Immature natural killer cell (primary cell): ENCODE measurements at regions not wholly inside any gene's neighbourhood (a gene's known extent, or its start where the extent isn't known, plus 50 kb on each side); places are given as distances from the start of the nearest gene placed in this dataset.

ENCODE experiments used
- DNase-seq, 3 donors: peaks; one replicate each; pipeline ENCODE4 v3.0.0; 2022; ENCODE audit warnings: mixed read lengths in 1 of 3
- H3K27ac Mint-ChIP-seq, 6 donors: one replicate each; pipeline ENCODE4 v1.8.0; 2020; ENCODE audit warnings: mixed read lengths in 6 of 6, mild to moderate bottlenecking in 5 of 6, inconsistent platforms in 4 of 6, moderate library complexity in 3 of 6
- H3K27me3 Mint-ChIP-seq, 3 donors: one replicate each; pipeline ENCODE4 v1.8.0; 2020 to 2021; ENCODE audit warnings: low read depth in 3 of 3, mild to moderate bottlenecking in 3 of 3, mixed read lengths in 3 of 3, moderate library complexity in 3 of 3, inconsistent platforms in 1 of 3
- H3K36me3 Mint-ChIP-seq, 3 donors: one replicate each; pipeline ENCODE4 v1.8.0; 2020; ENCODE audit warnings: mixed read lengths in 3 of 3, inconsistent platforms in 2 of 3, mild to moderate bottlenecking in 2 of 3
- H3K4me1 Mint-ChIP-seq, 2 donors: one replicate each; pipeline ENCODE4 v1.8.0; 2020; ENCODE audit warnings: inconsistent platforms in 2 of 2, mild to moderate bottlenecking in 2 of 2, mixed read lengths in 2 of 2, moderate library complexity in 1 of 2
- H3K4me3 Mint-ChIP-seq, 5 donors: one replicate each; pipeline ENCODE4 v1.8.0; 2020; ENCODE audit warnings: mild to moderate bottlenecking in 5 of 5, mixed read lengths in 5 of 5, inconsistent platforms in 3 of 5, moderate library complexity in 3 of 5
- H3K9me3 Mint-ChIP-seq, 6 donors: one replicate each; pipeline ENCODE4 v1.8.0; 2020; ENCODE audit warnings: mild to moderate bottlenecking in 6 of 6, mixed read lengths in 6 of 6, inconsistent platforms in 4 of 6, moderate library complexity in 3 of 6

GRCh38 chr4:31655328-31655727 lies 935.2 kb downstream of the PCDH7 start:
- Mint-ChIP-seq H3K27ac (no peak overlapping the region), H3K36me3 (no peaks in the 10 kb centered on the region), H3K9me3 (peaks cover 2 to 31% (median 12%) of the 10 kb centered on the region in 6 donors), H3K4me1 (no peaks in the 10 kb centered on the region), H3K4me3 (no peak overlapping the region), H3K27me3 (no peaks in the 10 kb centered on the region)
- no peak for DNase-seq

DNA sequence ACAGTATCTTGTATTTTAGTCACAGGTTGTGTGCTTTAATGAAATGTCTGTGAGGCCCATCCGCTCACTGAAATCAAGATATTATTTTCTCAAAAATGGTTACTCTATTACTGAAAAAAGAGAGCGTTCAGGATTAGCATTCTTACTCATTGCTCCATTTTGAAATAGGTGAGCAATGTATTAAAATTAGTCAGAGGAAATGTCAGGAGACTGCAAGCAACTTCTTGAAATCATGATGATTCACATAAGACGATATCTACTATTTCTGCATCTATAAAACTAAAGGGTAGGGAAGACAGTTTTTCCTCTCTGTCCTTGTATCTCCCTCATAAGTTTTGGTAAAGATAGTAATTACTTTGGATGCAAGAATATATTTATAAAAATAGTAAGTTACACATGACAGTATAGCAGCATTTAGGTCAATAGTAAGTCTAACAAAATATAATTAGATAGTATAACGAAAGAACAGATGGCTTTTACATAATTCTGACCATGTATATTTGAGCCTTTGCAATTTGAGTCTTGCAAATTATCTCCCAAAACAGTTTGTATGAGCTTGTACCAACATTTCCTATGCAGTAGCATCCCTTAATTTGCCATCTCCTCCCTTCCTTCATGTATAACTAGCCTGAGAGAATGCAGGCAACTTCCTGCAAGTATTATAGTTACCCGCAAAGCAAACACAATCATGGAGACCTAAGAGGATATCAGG lies 937.8 kb downstream of the PCDH7 start:
- Mint-ChIP-seq H3K4me3 (no peak overlapping the region), H3K9me3 (peaks cover 2 to 34% (median 13%) of the 10 kb centered on the region in 6 donors), H3K36me3 (no peaks in the 10 kb centered on the region), H3K27me3 (no peaks in the 10 kb centered on the region), H3K27ac (no peak overlapping the region), H3K4me1 (no peaks in the 10 kb centered on the region)
- no peak for DNase-seq

DNA sequence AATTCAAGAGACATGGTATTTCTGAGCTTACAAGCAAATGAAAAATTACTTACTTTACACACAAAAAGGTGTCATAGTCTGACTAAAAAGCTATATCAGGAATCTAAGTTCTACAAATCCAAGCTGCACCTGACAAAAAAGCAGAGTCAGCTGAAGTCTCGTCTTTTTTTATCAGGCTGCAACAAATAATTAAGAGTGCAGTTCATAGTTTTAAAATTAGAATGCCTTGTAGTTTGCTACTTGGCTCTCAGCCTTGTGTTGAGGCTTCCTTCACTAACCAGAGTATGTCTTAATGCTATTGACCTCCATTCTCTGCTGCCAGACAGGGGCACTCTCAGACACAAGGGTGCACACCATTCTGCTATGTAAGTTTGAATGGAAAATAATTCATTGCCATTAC lies 940.7 kb downstream of the PCDH7 start:
- H3K4me1 Mint-ChIP-seq: no peaks in the 10 kb centered on the region
- H3K27ac Mint-ChIP-seq: no peak overlapping the region
- DNase-seq: no peak
- H3K27me3 Mint-ChIP-seq: no peaks in the 10 kb centered on the region
- peaks cover 2 to 45% (median 15%) of the 10 kb centered on the region in 6 donors for H3K9me3 Mint-ChIP-seq
- H3K4me3 Mint-ChIP-seq: no peak overlapping the region
- no peaks in the 10 kb centered on the region for H3K36me3 Mint-ChIP-seq

DNA sequence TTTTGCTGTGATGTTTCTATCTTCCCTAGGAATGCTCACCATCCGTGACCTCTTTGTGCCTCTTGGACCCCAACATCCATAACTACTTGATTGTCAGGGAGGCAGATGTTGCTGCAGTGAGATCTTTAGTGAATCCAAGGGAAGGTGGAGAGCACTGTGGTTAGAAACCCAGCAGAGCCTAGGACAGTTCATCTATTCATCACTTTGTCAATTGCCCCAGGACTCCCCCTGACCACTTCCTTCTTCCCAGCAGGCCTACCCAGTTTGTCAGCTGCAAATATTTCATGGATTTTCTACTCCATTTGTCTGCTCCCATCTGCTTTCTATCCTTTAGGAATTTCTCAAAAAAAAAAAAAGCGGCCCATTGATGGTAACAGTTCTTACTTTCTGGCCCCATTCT lies 942.8 kb downstream of the PCDH7 start:
- no peaks in the 10 kb centered on the region for H3K36me3 Mint-ChIP-seq
- no peaks in the 10 kb centered on the region for H3K27me3 Mint-ChIP-seq
- DNase-seq: no peak
- H3K27ac Mint-ChIP-seq: no peak overlapping the region
- no peak overlapping the region for H3K4me3 Mint-ChIP-seq
- H3K9me3 Mint-ChIP-seq: peaks cover 5 to 52% (median 17%) of the 10 kb centered on the region in 6 donors
- no peaks in the 10 kb centered on the region for H3K4me1 Mint-ChIP-seq

DNA sequence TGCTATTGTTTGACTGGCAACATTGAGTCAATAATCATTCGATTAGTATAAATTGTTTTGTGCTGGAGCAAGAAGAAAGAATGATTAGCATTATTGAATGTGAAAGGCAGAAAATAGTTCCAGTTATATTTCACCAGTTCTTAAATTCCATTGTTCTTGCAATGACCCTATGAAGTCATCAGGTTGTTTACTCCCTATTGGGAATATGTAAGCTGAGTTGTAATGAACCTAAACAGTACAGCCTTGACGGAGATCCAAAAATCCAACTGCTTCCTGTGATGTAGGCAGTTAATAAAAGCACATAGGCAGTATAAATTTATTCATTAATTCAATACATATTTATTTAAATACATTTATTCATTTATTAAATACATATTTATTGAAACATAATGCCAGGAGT lies 947.5 kb downstream of the PCDH7 start:
- peaks cover 7 to 44% (median 16%) of the 10 kb centered on the region in 6 donors for H3K9me3 Mint-ChIP-seq
- H3K27me3 Mint-ChIP-seq: no peaks in the 10 kb centered on the region
- H3K4me1 Mint-ChIP-seq: no peaks in the 10 kb centered on the region
- no peak overlapping the region for H3K4me3 Mint-ChIP-seq
- no peak for DNase-seq
- no peaks in the 10 kb centered on the region for H3K36me3 Mint-ChIP-seq
- no peak overlapping the region for H3K27ac Mint-ChIP-seq

DNA sequence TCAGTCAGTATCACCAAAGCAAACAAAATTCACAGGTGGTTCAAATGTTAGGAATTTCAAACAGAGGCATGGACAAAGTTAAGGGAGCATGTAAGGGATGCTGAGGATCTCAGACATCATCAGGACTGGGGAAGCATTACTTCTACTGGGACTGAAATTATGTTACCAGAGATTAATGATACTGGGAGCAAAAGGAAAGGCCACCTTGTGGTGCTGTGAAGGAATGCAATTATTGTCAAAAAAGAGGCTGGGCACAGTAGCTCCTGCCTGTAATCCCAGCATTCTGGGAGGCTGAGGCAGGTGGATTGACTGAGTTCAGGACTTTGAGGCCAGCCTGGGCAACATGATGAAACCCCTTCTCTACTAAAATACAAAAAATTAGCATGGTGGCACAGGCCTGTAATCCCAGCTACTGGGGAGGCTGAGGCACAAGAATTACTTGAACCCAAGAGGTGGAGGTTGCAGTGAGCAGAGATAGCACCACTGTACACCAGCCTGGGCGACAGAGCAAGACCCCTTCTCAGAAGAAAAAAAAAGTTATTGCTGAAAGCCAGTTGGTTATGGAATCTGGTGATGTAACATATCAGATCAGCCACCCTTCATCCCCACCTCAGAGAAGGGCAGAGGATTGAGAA lies 954.3 kb downstream of the PCDH7 start:
- peaks cover 0 to 2% (median 0%) of the 10 kb centered on the region in 3 donors for H3K27me3 Mint-ChIP-seq
- no peaks in the 10 kb centered on the region for H3K36me3 Mint-ChIP-seq
- no peak overlapping the region for H3K27ac Mint-ChIP-seq
- no peak for DNase-seq
- peaks cover 2 to 24% (median 9%) of the 10 kb centered on the region in 6 donors for H3K9me3 Mint-ChIP-seq
- H3K4me1 Mint-ChIP-seq: no peaks in the 10 kb centered on the region
- H3K4me3 Mint-ChIP-seq: no peak overlapping the region

GRCh38 chr4:31678356-31678755 lies 958.2 kb downstream of the PCDH7 start:
- Mint-ChIP-seq H3K27ac (no peak overlapping the region), H3K9me3 (peaks cover 2 to 34% (median 10%) of the 10 kb centered on the region in 6 donors), H3K27me3 (peaks cover 0 to 2% (median 0%) of the 10 kb centered on the region in 3 donors), H3K36me3 (no peaks in the 10 kb centered on the region), H3K4me1 (no peaks in the 10 kb centered on the region), H3K4me3 (no peak overlapping the region)
- no peak for DNase-seq

GRCh38 chr4:31682796-31683195 lies 962.6 kb downstream of the PCDH7 start:
- Mint-ChIP-seq H3K9me3 (peaks cover 5 to 36% (median 15%) of the 10 kb centered on the region in 6 donors), H3K4me1 (no peaks in the 10 kb centered on the region), H3K4me3 (no peak overlapping the region), H3K27me3 (no peaks in the 10 kb centered on the region), H3K27ac (no peak overlapping the region), H3K36me3 (no peaks in the 10 kb centered on the region)
- DNase-seq: no peak

GRCh38 chr4:31687717-31688342 lies 967.7 kb downstream of the PCDH7 start:
- H3K4me3 Mint-ChIP-seq: no peak overlapping the region
- no peaks in the 10 kb centered on the region for H3K4me1 Mint-ChIP-seq
- no peaks in the 10 kb centered on the region for H3K27me3 Mint-ChIP-seq
- no peak for DNase-seq
- peaks cover 5 to 30% (median 15%) of the 10 kb centered on the region in 6 donors for H3K9me3 Mint-ChIP-seq
- no peak overlapping the region for H3K27ac Mint-ChIP-seq
- H3K36me3 Mint-ChIP-seq: no peaks in the 10 kb centered on the region

DNA sequence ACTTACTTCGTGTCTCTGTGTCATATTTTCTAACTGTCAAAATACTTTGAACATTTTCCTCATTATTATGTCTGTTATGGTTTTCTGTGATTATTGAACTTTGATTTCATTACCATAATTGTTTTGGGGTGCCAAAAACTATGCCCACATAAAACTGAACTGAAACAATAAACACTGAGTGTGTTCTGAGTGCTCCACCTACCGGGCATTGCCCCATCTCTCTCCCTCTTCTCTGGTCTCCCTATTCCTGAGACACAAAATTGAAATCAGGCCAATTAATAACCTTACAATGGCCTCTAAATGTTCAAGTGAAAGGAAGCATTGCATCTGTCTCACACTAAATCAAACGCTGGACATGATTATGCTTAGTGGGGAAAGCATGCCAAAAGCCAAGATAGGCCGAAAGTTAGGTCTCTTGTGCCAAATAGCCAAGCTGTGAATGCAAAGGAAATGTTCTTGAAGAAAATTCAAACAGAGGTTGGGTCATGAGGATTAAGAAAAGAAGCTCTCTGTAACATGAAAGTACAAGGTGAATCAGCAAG lies 972.3 kb downstream of the PCDH7 start:
- H3K27ac Mint-ChIP-seq: no peak overlapping the region
- H3K36me3 Mint-ChIP-seq: no peaks in the 10 kb centered on the region
- no peak overlapping the region for H3K4me3 Mint-ChIP-seq
- H3K9me3 Mint-ChIP-seq: peaks cover 2 to 32% (median 19%) of the 10 kb centered on the region in 6 donors
- no peak for DNase-seq
- no peaks in the 10 kb centered on the region for H3K4me1 Mint-ChIP-seq
- H3K27me3 Mint-ChIP-seq: peaks cover 0 to 2% (median 0%) of the 10 kb centered on the region in 3 donors

DNA sequence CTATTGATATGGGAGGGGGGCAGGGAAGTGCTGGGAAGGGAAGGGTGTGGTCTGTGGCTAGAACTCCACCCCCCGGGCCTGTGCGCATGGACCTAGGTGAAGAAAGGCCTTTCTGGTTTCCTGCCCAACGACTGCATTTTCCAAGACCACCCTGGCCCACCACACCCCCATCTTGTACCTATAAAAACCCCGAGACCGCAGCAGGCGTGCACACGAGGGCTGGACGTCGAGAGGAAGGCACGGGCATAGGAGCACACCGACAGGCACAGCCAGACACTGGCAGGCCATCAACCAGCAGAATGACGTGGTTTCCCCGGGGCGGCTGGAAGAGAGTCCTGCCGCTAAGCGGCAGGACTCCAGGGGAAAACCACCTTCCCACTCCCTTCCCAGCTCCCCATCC lies 981.1 kb downstream of the PCDH7 start:
- no peak overlapping the region for H3K4me3 Mint-ChIP-seq
- no peak overlapping the region for H3K27ac Mint-ChIP-seq
- H3K9me3 Mint-ChIP-seq: peaks cover 2 to 47% (median 17%) of the 10 kb centered on the region in 6 donors
- no peak for DNase-seq
- H3K36me3 Mint-ChIP-seq: peaks cover 0 to 2% (median 0%) of the 10 kb centered on the region in 3 donors
- H3K4me1 Mint-ChIP-seq: no peaks in the 10 kb centered on the region
- no peaks in the 10 kb centered on the region for H3K27me3 Mint-ChIP-seq

GRCh38 chr4:31702326-31702725 lies 982.2 kb downstream of the PCDH7 start:
- Mint-ChIP-seq H3K36me3 (peaks cover 0 to 2% (median 0%) of the 10 kb centered on the region in 3 donors), H3K4me1 (no peaks in the 10 kb centered on the region), H3K27ac (no peak overlapping the region), H3K27me3 (no peaks in the 10 kb centered on the region), H3K9me3 (peaks cover 4 to 54% (median 18%) of the 10 kb centered on the region in 6 donors), H3K4me3 (no peak overlapping the region)
- DNase-seq: no peak

DNA sequence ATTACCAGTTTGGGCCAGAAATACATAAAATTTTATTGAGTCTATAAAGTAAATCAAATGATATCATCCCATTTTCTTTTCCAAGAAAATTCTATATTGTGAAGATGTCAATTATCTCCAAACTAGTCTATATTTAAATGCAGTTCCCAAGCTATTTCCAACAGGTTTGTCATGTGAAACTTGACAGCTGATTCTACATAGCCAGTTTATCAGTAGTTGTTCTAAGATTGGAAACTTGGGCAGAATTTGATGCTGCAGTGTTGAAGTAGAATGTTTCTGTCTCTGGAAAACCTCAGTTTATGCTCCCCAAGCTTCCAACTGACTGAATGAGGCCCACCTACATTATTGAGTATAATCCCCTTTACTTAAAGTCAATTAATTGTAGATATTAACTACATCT lies 994.1 kb downstream of the PCDH7 start:
- H3K27me3 Mint-ChIP-seq: peaks cover 0 to 2% (median 0%) of the 10 kb centered on the region in 3 donors
- H3K27ac Mint-ChIP-seq: no peak overlapping the region
- H3K9me3 Mint-ChIP-seq: peaks cover 4 to 44% (median 13%) of the 10 kb centered on the region in 6 donors
- no peaks in the 10 kb centered on the region for H3K36me3 Mint-ChIP-seq
- no peak overlapping the region for H3K4me3 Mint-ChIP-seq
- no peaks in the 10 kb centered on the region for H3K4me1 Mint-ChIP-seq
- no peak for DNase-seq

- Mint-ChIP-seq H3K36me3 (no peaks in the 10 kb centered on the region), H3K27ac (no peak overlapping the region), H3K9me3 (peaks cover 6 to 37% (median 16%) of the 10 kb centered on the region in 6 donors), H3K27me3 (peaks cover 0 to 2% (median 0%) of the 10 kb centered on the region in 3 donors), H3K4me3 (no peak overlapping the region), H3K4me1 (no peaks in the 10 kb centered on the region)
- DNase-seq: no peak
Measured at GRCh38 chr4:31715302-31715701, 995.1 kb downstream of the PCDH7 start.
